ENCODE measurements at regions not wholly inside any gene's neighbourhood (a gene's known extent, or its start where the extent isn't known, plus 50 kb on each side); places are given as distances from the start of the nearest gene placed in this dataset.

GRCh38 chr11:33545931-33546330 lies 154.7 kb downstream of the C11orf91 start:
- POLR2A ChIA-PET, result no interaction called here
- Histone ChIP-seq H3K27ac (ENCODE audit: extremely low read depth, low read depth, low read length) (no peak overlapping the region), H3K36me3 (ENCODE audit: control insufficient read depth in 2 of 2, insufficient read depth in 1 of 2, low read length in 2 of 2) (peaks cover 0 to 9% of the 10 kb centered on the region in 2 experiments; a peak in 1 of 3 replicates), H3K4me1 (ENCODE audit: control insufficient read depth, insufficient read depth, low read length) (no peaks in the 10 kb centered on the region), H3K9me3 (ENCODE audit: control insufficient read depth, insufficient read depth, low read depth, low read length) (no peaks in the 10 kb centered on the region), H3K4me3 (ENCODE audit: low read depth, low read length) (no peak overlapping the region)
- TF ChIP-seq ZNF140 (tag by site-specific recombination; IDR thresholded peaks at IDR 0.05) (no peak), ZNF175 (tag by site-specific recombination; IDR thresholded peaks at IDR 0.05) (no peak), ZNF248 (tag by site-specific recombination; IDR thresholded peaks at IDR 0.05) (no peak), ZFP3 (tag by site-specific recombination; IDR thresholded peaks at IDR 0.05; ENCODE audit: low read depth) (no peak), ZFP41 (tag by site-specific recombination; IDR thresholded peaks at IDR 0.05; ENCODE audit: borderline replicate concordance) (no peak), ZNF473 (tag by site-specific recombination; IDR thresholded peaks at IDR 0.05) (no peak), BCL11A (tag by site-specific recombination; IDR thresholded peaks at IDR 0.05; ENCODE audit: low read depth) (no peak), KLF17 (tag by site-specific recombination; IDR thresholded peaks at IDR 0.05) (no peak), ZNF747 (tag by site-specific recombination; IDR thresholded peaks at IDR 0.05) (no peak), ZNF558 (tag by site-specific recombination; IDR thresholded peaks at IDR 0.05) (no peak)
- CTCF ChIA-PET, result interaction anchor here (0.6 kb wide), 1 partner anchor 142 kb away, joined by 3 read pairs; no protein-coding TSS in a partner anchor

- CTCF ChIA-PET, result interaction anchor here (0.5 to 1.3 kb wide), 5 partner anchors 59 to 1224 kb away, joined by 3 read pairs; no protein-coding TSS in a partner anchor
- Histone ChIP-seq H3K9me3 (ENCODE audit: control insufficient read depth, insufficient read depth, low read depth, low read length) (no peaks in the 10 kb centered on the region), H3K4me1 (ENCODE audit: control insufficient read depth, insufficient read depth, low read length) (no peaks in the 10 kb centered on the region), H3K27ac (ENCODE audit: extremely low read depth, low read depth, low read length) (no peak overlapping the region), H3K36me3 (ENCODE audit: control insufficient read depth in 2 of 2, insufficient read depth in 1 of 2, low read length in 2 of 2) (peaks cover 0 to 9% of the 10 kb centered on the region in 2 experiments; a peak in 1 of 3 replicates), H3K4me3 (ENCODE audit: low read depth, low read length) (no peak overlapping the region)
- POLR2A ChIA-PET, result no interaction called here
- TF ChIP-seq ZNF404 (tag by site-specific recombination; IDR thresholded peaks at IDR 0.05), result no peak
- TF ChIP-seq ZFP69B (tag by site-specific recombination; IDR thresholded peaks at IDR 0.05), result no peak
- TF ChIP-seq ZNF501 (tag by site-specific recombination; IDR thresholded peaks at IDR 0.05), result no peak
- no peak for TF ChIP-seq ZNF514 (tag by site-specific recombination; IDR thresholded peaks at IDR 0.05)
- no peak for TF ChIP-seq ZNF529 (tag by site-specific recombination; IDR thresholded peaks at IDR 0.05; ENCODE audit: insufficient replicate concordance)
- no peak for TF ChIP-seq ZNF473 (tag by site-specific recombination; IDR thresholded peaks at IDR 0.05)
- no peak for TF ChIP-seq ZNF174 (tag by site-specific recombination; IDR thresholded peaks at IDR 0.05)
- TF ChIP-seq ZBTB11 (tag by site-specific recombination; conservative IDR thresholded peaks at IDR 0.05; ENCODE audit: low read depth), result no peak
- no peak for TF ChIP-seq ZNF16 (tag by site-specific recombination; IDR thresholded peaks at IDR 0.05; ENCODE audit: low read depth)
- no peak for TF ChIP-seq ZNF433 (tag by site-specific recombination; IDR thresholded peaks at IDR 0.05; ENCODE audit: low read depth)
- TF ChIP-seq ZNF214 (tag by site-specific recombination; IDR thresholded peaks at IDR 0.05; ENCODE audit: borderline replicate concordance), result no peak
- no peak for TF ChIP-seq KLF10 (tag by site-specific recombination; IDR thresholded peaks at IDR 0.05)
- TF ChIP-seq ZNF10 (tag by site-specific recombination; IDR thresholded peaks at IDR 0.05), result no peak
- TF ChIP-seq ZNF248 (tag by site-specific recombination; IDR thresholded peaks at IDR 0.05), result no peak
- no peak for TF ChIP-seq KLF16 (tag by site-specific recombination; IDR thresholded peaks at IDR 0.05)
- no peak for TF ChIP-seq PATZ1 (tag by site-specific recombination; IDR thresholded peaks at IDR 0.05)
- no peak for TF ChIP-seq ZNF394 (tag by site-specific recombination; IDR thresholded peaks at IDR 0.05; ENCODE audit: borderline replicate concordance)
- TF ChIP-seq ZNF155 (tag by site-specific recombination; IDR thresholded peaks at IDR 0.05), result no peak
- TF ChIP-seq ZNF19 (tag by site-specific recombination; IDR thresholded peaks at IDR 0.05; ENCODE audit: low read depth), result no peak
These were observed 155.8 kb downstream of the C11orf91 start for GRCh38 chr11:33544593-33545373.

All from HEK293 (cell line).